Prostate gland (tissue), 2 donors: ENCODE measurements at regions not wholly inside any gene's neighbourhood (a gene's known extent, or its start where the extent isn't known, plus 50 kb on each side); places are given as distances from the start of the nearest gene placed in this dataset.

Experiments
- CTCF ChIP-seq, 4 experiments: fragments of 200-600 bp in 2 of 4; fragments of 450-650 bp in 2 of 4; sonication (generic) in 2 of 4; IDR thresholded peaks; 1 replicate in 3 of 4; 2 replicates in 1 of 4; pipeline ENCODE4 v1.5.1; 2016 to 2019; ENCODE audit warnings: antibody characterized with exemption in 4 of 4, mild to moderate bottlenecking in 2 of 4, moderate library complexity in 2 of 4
- POLR2A ChIP-seq: fragments of 450-650 bp; IDR thresholded peaks from one replicate; pipeline ENCODE4 v1.6.1; 2016; ENCODE audit warnings: antibody characterized with exemption, mild to moderate bottlenecking

GRCh38 chrX:68980906-68981616 lies 152.2 kb downstream of the EFNB1 start:
- TF ChIP-seq CTCF (IDR thresholded peaks at IDR 0.05) (no peak), POLR2A (no peak)
